ENCODE measurements at regions not wholly inside any gene's neighbourhood (a gene's known extent, or its start where the extent isn't known, plus 50 kb on each side); places are given as distances from the start of the nearest gene placed in this dataset.
A peak's percentile ranks its signal among the peaks of the same experiment; 100 is the strongest.

DNA sequence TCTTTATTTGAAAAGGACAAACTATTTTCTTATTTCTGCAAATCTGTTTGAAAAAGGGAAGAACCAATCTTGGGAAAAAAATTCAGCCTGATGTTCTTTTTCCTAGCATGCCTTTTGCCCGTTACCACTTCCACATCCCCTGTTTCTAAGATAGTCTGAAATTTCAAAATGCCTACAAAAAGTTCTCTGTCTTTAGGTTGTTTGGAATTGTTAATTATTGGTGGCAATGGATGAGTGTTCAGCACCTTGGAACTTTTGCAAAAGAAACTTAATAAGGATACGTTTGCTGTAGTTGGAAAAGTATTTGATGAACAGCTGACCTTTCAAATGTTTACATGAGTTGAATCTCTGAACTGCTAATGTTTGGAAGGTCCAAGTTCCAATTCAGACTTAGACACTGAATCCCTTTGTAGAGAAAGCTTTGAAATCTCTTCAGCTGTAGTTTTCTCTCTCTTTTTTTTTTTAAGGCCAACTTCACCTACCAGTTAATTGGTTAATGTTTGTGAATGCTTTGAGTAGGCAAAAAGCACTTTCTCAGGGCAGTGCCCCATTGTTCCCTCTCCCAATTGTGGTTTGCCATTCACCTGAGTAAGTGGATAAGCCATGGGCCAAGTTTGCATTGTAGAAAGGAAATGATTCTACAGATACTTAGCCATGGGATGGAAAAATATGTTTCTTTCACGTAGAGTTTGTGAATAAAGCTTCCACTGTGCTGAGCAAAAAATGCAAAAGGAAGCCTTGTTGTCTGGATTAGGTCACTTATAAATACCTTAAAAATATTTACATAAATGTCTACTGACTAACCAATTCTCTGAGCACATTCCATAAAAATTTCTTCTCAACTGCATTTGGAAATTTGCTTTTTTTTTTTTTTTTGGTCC lies 156.4 kb upstream of the ELL2 start:
- no peak for DNase-seq
- Histone ChIP-seq H3K36me3 (no peaks in the 10 kb centered on the region), H3K27ac (peak overlapping the region in 3 of 4 donors; percentile 2 to 34 (median 20)), H3K4me3 (no peak overlapping the region), H3K9me3 (no peaks in the 10 kb centered on the region), H3K27me3 (no peaks in the 10 kb centered on the region), H3K4me1 (peaks cover 0 to 24% (median 15%) of the 10 kb centered on the region in 4 donors)
- WGBS, 2 donors: 60 to 73% methylated on average over 3 of the region's 3 CpGs
- TF ChIP-seq, protein P1, sequence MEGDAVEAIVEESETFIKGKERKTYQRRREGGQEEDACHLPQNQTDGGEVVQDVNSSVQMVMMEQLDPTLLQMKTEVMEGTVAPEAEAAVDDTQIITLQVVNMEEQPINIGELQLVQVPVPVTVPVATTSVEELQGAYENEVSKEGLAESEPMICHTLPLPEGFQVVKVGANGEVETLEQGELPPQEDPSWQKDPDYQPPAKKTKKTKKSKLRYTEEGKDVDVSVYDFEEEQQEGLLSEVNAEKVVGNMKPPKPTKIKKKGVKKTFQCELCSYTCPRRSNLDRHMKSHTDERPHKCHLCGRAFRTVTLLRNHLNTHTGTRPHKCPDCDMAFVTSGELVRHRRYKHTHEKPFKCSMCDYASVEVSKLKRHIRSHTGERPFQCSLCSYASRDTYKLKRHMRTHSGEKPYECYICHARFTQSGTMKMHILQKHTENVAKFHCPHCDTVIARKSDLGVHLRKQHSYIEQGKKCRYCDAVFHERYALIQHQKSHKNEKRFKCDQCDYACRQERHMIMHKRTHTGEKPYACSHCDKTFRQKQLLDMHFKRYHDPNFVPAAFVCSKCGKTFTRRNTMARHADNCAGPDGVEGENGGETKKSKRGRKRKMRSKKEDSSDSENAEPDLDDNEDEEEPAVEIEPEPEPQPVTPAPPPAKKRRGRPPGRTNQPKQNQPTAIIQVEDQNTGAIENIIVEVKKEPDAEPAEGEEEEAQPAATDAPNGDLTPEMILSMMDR (IDR thresholded peaks at IDR 0.05): no peak
- TF ChIP-seq EP300 (IDR thresholded peaks at IDR 0.05): no peak
- no peak for TF ChIP-seq POLR2AphosphoS5 (IDR thresholded peaks at IDR 0.05)
- TF ChIP-seq POLR2A (IDR thresholded peaks at IDR 0.05): no peak
- intact Hi-C loops (cut with DNase I): no loop called here

DNA sequence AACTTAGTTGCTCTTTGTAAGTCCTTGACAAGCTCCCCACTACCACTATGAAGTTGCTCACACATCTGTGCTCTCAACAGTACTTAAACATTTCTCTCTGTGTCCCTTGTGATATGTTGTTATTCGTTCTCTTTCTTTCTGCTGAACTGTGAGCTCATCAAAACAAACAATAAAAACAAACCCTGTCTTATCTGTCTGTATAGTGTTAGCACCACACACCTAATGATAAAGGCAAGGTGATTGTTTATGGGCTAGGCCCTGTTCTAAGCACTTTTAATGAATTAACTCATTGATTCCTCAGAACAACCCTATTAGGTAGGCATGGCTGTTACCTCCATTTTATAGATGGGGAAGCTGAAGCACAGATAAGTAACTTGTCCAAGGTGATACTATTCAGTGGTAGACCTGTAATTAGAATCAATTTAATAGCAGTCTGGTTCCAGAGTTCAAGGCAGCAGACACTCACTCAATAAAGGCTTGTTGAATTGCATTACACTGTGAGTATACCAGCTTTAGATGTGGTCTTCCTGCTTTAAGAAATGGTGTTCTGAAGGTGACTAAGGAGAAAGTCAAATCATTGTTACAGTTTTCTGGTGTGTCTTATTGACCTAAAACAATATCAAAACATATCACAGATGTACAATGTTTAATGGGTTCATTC lies 153.6 kb upstream of the ELL2 start:
- TF ChIP-seq POLR2AphosphoS5 (IDR thresholded peaks at IDR 0.05): no peak
- no peak for TF ChIP-seq POLR2A (IDR thresholded peaks at IDR 0.05)
- TF ChIP-seq, protein P1 (IDR thresholded peaks at IDR 0.05): no peak
- no peak for TF ChIP-seq EP300 (IDR thresholded peaks at IDR 0.05)
- intact Hi-C loops (cut with DNase I): no loop called here
- DNase-seq: no peak
- 75 to 87% methylated on average over 1 of the region's 1 CpG for WGBS, 2 donors
- Histone ChIP-seq H3K4me1 (peaks cover 0 to 26% (median 15%) of the 10 kb centered on the region in 4 donors), H3K4me3 (no peak overlapping the region), H3K36me3 (no peaks in the 10 kb centered on the region), H3K27ac (no peak overlapping the region), H3K27me3 (no peaks in the 10 kb centered on the region), H3K9me3 (no peaks in the 10 kb centered on the region)

DNA sequence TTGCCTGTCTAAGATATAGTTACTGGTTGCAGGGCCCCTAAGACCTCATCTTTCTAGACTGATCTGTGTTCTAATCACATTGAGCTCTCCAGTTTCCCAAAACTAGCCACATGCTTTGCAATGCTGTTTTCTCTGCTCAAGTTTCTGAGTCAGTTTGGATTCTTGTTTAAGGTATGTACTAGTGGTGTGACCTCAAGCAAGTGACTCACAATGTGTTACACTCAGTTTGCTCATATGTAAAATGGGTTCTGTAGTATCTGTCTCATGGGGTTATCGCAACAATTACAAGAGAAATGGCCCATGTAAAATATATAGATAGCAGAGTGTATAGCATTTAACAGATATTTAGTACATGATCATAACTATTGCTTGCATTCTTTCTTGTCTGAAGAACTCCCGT lies 153.1 kb upstream of the ELL2 start:
- Histone ChIP-seq H3K4me3 (no peak overlapping the region), H3K4me1 (peaks cover 0 to 26% (median 15%) of the 10 kb centered on the region in 4 donors), H3K27ac (peak overlapping the region in 1 of 4 donors; percentile 54), H3K9me3 (no peaks in the 10 kb centered on the region), H3K36me3 (no peaks in the 10 kb centered on the region), H3K27me3 (no peaks in the 10 kb centered on the region)
- TF ChIP-seq, protein P1 (IDR thresholded peaks at IDR 0.05): no peak
- intact Hi-C loops (cut with DNase I): no loop called here
- WGBS, 2 donors: 89 to 91% methylated on average over 2 of the region's 2 CpGs
- DNase-seq: no peak

DNA sequence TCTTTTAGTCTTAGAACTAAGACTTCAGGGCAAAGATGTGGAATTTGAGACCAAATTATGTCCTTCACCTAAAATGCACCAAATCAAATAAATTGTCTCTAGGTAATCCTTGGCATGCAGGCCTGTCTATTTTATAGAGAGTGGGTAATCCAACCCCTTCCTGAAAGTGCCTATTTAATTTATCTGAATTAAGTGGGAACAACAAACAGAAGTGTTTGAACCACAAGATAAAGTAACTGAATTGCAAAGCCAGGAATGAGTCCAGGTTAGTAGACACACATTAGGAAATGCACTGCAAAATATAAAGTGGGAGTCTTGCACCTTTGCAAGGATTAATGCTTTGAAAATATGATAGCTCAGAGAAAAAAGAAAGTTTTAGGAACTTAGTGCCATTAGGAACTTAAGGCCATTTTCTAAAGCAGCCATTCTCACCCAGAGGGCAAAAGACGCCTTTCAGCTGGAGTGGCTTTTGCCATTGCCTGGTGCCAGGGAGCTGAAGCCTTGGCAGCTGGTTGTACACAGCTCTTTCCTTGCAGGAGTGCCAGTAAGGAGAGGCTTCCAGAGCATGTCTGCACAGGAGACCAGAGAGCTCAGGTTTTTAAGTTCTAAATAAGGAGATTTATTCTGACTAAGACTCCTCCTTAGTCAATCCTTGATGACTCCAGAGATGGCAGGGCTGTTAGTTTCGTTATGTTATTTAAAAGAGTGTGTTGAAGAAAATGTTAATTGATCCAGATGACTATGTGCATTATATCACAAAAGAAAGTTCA lies 151.7 kb upstream of the ELL2 start:
- no peaks in the 10 kb centered on the region for H3K9me3 ChIP-seq
- H3K4me3 ChIP-seq: no peak overlapping the region
- DNase-seq: no peak
- 80 to 81% methylated on average over 2 of the region's 2 CpGs for WGBS, 2 donors
- peak overlapping the region in 2 of 4 donors; percentile 13 to 54 for H3K27ac ChIP-seq
- H3K27me3 ChIP-seq: no peaks in the 10 kb centered on the region
- intact Hi-C loops (cut with DNase I): no loop called here
- TF ChIP-seq POLR2A (IDR thresholded peaks at IDR 0.05) (no peak), POLR2AphosphoS5 (IDR thresholded peaks at IDR 0.05) (no peak), EP300 (IDR thresholded peaks at IDR 0.05) (no peak)
- TF ChIP-seq, protein P1 (IDR thresholded peaks at IDR 0.05): no peak
- no peaks in the 10 kb centered on the region for H3K36me3 ChIP-seq
- H3K4me1 ChIP-seq: peaks cover 0 to 19% (median 12%) of the 10 kb centered on the region in 4 donors

All from sigmoid colon (tissue), 6 donors.